Ovary (tissue), 7 donors: ENCODE measurements at regions not wholly inside any gene's neighbourhood (a gene's known extent, or its start where the extent isn't known, plus 50 kb on each side); places are given as distances from the start of the nearest gene placed in this dataset.
"Not testable (repeated sequence)": the region's sequence is repeated elsewhere in the genome, so short reads cannot be mapped to it uniquely, and the experiment has no call there.

ENCODE experiments used
- DNase-seq, 5 donors: peaks; one replicate each; pipeline ENCODE4 v3.0.0-alpha.2; 2019 to 2020
- H3K27ac ChIP-seq, 2 donors: fragments of 200-600 bp; one replicate each; pipeline versions ENCODE4 v1.5.1 to v1.8.0; 2019 to 2022
- H3K27me3 ChIP-seq: fragments of 200-600 bp; one replicate; pipeline ENCODE4 v1.8.0; 2022
- H3K36me3 ChIP-seq: fragments of 200-600 bp; sonication (generic); one replicate; pipeline ENCODE4 v1.5.1; 2019
- H3K4me1 ChIP-seq: one replicate; pipeline ENCODE4 v1.8.1; 2013; ENCODE audit warnings: mild to moderate bottlenecking, moderate library complexity; ENCODE audit not compliant: insufficient read depth
- H3K4me3 ChIP-seq: fragments of 200-600 bp; sonication (generic); one replicate; pipeline ENCODE4 v1.5.1; 2017
- H3K9me3 ChIP-seq, 2 donors: fragments of 200-600 bp in 1 of 2; sonication (generic) in 1 of 2; one replicate each; pipeline versions ENCODE4 v1.5.1 to v1.8.1; 2013 to 2019; ENCODE audit warnings: mild to moderate bottlenecking in 1 of 2, moderate library complexity in 1 of 2
- CTCF ChIP-seq, 3 donors: fragments of 450-650 bp in 2 of 3; fragments of 200-600 bp in 1 of 3; IDR thresholded peaks; one replicate each; pipeline versions ENCODE4 v1.5.1 to v1.8.0; 2016 to 2022; ENCODE audit warnings: antibody characterized with exemption in 3 of 3, mild to moderate bottlenecking in 1 of 3
- EP300 ChIP-seq: sonication (generic); formaldehyde crosslinking; IDR thresholded peaks from one replicate; pipeline ENCODE4 v1.6.1; 2017; ENCODE audit warnings: antibody characterized with exemption
- POLR2A ChIP-seq: fragments of 450-650 bp; IDR thresholded peaks from one replicate; pipeline ENCODE4 v1.6.1; 2017; ENCODE audit warnings: antibody characterized with exemption, mild to moderate bottlenecking, moderate library complexity
- WGBS, 3 donors: extraction: QIAGEN DNeasy Blood & Tissue Kit in 1 of 3; methylation state at CpG; one replicate each; pipeline versions ENCODE4 v1.1.5 to v1.1.7; 2013 to 2017; 5-methylcytosine and 5-hydroxymethylcytosine counted together
- intact Hi-C, 4 donors: fragments of 100-400 bp; cut with DNase I; formaldehyde crosslinking; loops; one replicate each; pipeline versions ENCODE4 v1.11.0 to v1.15.1; 2022 to 2023
- donor health status: DM: no; HTN: no; CAD: no; lungs with moderate emphysema.
- donor health status: DM: no; HTN: no; CAD: no.
- donor health status: Bipolar disorder and iron deficiency.
- donor health status: DM: no; HTN: no; CAD: no.
- donor health status: DM: yes; HTN: yes; CAD: no.

- H3K36me3 ChIP-seq = no peaks in the 10 kb centered on the region
- peaks cover 4% of the 10 kb centered on the region for H3K4me1 ChIP-seq
- WGBS, 3 donors = 44 to 53% (median 48%) methylated on average over 7 of the region's 7 CpGs
- no peak for DNase-seq
- intact Hi-C loops = no loop called here
- no peak overlapping the region for H3K27ac ChIP-seq
- H3K9me3 ChIP-seq = no peaks in the 10 kb centered on the region
- TF ChIP-seq POLR2A (no peak), CTCF (IDR thresholded peaks at IDR 0.05) (no peak), EP300 (no peak)
- H3K27me3 ChIP-seq = no peaks in the 10 kb centered on the region
- no peak overlapping the region for H3K4me3 ChIP-seq
These were observed 117.7 kb upstream of the PNPLA4 start for GRCh38 chrX:8044947-8045346.

GRCh38 chrX:8043546-8043945 lies 116.3 kb upstream of the PNPLA4 start:
- intact Hi-C loops = no loop called here
- TF ChIP-seq POLR2A (no peak), CTCF (IDR thresholded peaks at IDR 0.05) (no peak), EP300 (no peak)
- Histone ChIP-seq H3K4me3 (no peak overlapping the region), H3K27me3 (no peaks in the 10 kb centered on the region), H3K36me3 (no peaks in the 10 kb centered on the region), H3K4me1 (no peaks in the 10 kb centered on the region), H3K27ac (no peak overlapping the region), H3K9me3 (no peaks in the 10 kb centered on the region)
- no peak for DNase-seq
- WGBS, 3 donors = 61 to 80% (median 66%) methylated on average over 2 of the region's 2 CpGs

- TF ChIP-seq POLR2A = no peak
- no peak for TF ChIP-seq CTCF (IDR thresholded peaks at IDR 0.05)
- no peak for TF ChIP-seq EP300
- H3K36me3 ChIP-seq = no peaks in the 10 kb centered on the region
- H3K4me1 ChIP-seq = no peaks in the 10 kb centered on the region
- no peak overlapping the region for H3K4me3 ChIP-seq
- H3K9me3 ChIP-seq = no peaks in the 10 kb centered on the region
- no peak for DNase-seq
- H3K27ac ChIP-seq = no peak overlapping the region
- WGBS, 3 donors = 78 to 90% (median 86%) methylated on average over 3 of the region's 3 CpGs
- intact Hi-C loops = no loop called here
- no peaks in the 10 kb centered on the region for H3K27me3 ChIP-seq
These were observed 115.9 kb upstream of the PNPLA4 start for GRCh38 chrX:8043121-8043520.

GRCh38 chrX:8042304-8042703 lies 115.1 kb upstream of the PNPLA4 start:
- TF ChIP-seq CTCF (IDR thresholded peaks at IDR 0.05) (no peak), POLR2A (no peak), EP300 (no peak)
- no peak overlapping the region for H3K27ac ChIP-seq
- no peaks in the 10 kb centered on the region for H3K36me3 ChIP-seq
- no peak overlapping the region for H3K4me3 ChIP-seq
- H3K9me3 ChIP-seq = no peaks in the 10 kb centered on the region
- intact Hi-C loops = no loop called here
- 88 to 98% (median 97%) methylated on average over 1 of the region's 1 CpG for WGBS, 3 donors
- no peaks in the 10 kb centered on the region for H3K27me3 ChIP-seq
- no peak for DNase-seq
- H3K4me1 ChIP-seq = no peaks in the 10 kb centered on the region

- H3K4me1 ChIP-seq, H3K9me3 ChIP-seq, H3K27me3 ChIP-seq, H3K4me3 ChIP-seq, DNase-seq, H3K27ac ChIP-seq, H3K36me3 ChIP-seq, intact Hi-C loops: not testable (repeated sequence)
- 88 to 93% (median 91%) methylated on average over 7 of the region's 7 CpGs for WGBS, 3 donors
These were observed 112.5 kb upstream of the PNPLA4 start for GRCh38 chrX:8039711-8040110.
